ENCODE measurements at regions not wholly inside any gene's neighbourhood (a gene's known extent, or its start where the extent isn't known, plus 50 kb on each side); places are given as distances from the start of the nearest gene placed in this dataset.
"Not testable (repeated sequence)": the region's sequence is repeated elsewhere in the genome, so short reads cannot be mapped to it uniquely, and the experiment has no call there.

GRCh38 chr1:196115646-196116045 lies 492.6 kb downstream of the KCNT2 start:
- no peaks in the 10 kb centered on the region for H3K4me1 Mint-ChIP-seq (ENCODE audit: low read depth)
- DNase-seq (ENCODE audit: low spot score), result no peak
- H3K36me3 Mint-ChIP-seq (ENCODE audit: low read depth), result no peaks in the 10 kb centered on the region
- H3K4me3 Mint-ChIP-seq, result no peak overlapping the region
- no peaks in the 10 kb centered on the region for H3K9me3 Mint-ChIP-seq
- H3K27ac Mint-ChIP-seq, result no peak overlapping the region
- H3K27me3 Mint-ChIP-seq (ENCODE audit: low read depth), result no peaks in the 10 kb centered on the region

- no peak for DNase-seq (ENCODE audit: low spot score)
- Mint-ChIP-seq H3K27ac (no peak overlapping the region), H3K4me3 (no peak overlapping the region), H3K27me3 (ENCODE audit: low read depth) (no peaks in the 10 kb centered on the region), H3K4me1 (ENCODE audit: low read depth) (no peaks in the 10 kb centered on the region), H3K9me3 (peaks cover 5% of the 10 kb centered on the region), H3K36me3 (ENCODE audit: low read depth) (no peaks in the 10 kb centered on the region)
Measured at GRCh38 chr1:196114193-196114592, 494.0 kb downstream of the KCNT2 start.

- not testable (repeated sequence) for H3K27ac Mint-ChIP-seq; H3K4me1 Mint-ChIP-seq (ENCODE audit: low read depth); H3K36me3 Mint-ChIP-seq (ENCODE audit: low read depth); DNase-seq (ENCODE audit: low spot score); H3K4me3 Mint-ChIP-seq; H3K9me3 Mint-ChIP-seq; H3K27me3 Mint-ChIP-seq (ENCODE audit: low read depth)
Measured at GRCh38 chr1:196108990-196109389, 499.2 kb downstream of the KCNT2 start.

- DNase-seq (ENCODE audit: low spot score), result no peak
- no peak overlapping the region for H3K27ac Mint-ChIP-seq
- no peaks in the 10 kb centered on the region for H3K4me1 Mint-ChIP-seq (ENCODE audit: low read depth)
- H3K36me3 Mint-ChIP-seq (ENCODE audit: low read depth), result no peaks in the 10 kb centered on the region
- H3K4me3 Mint-ChIP-seq, result no peak overlapping the region
- H3K27me3 Mint-ChIP-seq (ENCODE audit: low read depth), result no peaks in the 10 kb centered on the region
- peaks cover 21% of the 10 kb centered on the region for H3K9me3 Mint-ChIP-seq
Measured at GRCh38 chr1:196105901-196106300, 502.3 kb downstream of the KCNT2 start.

GRCh38 chr1:196102826-196103225 lies 505.4 kb downstream of the KCNT2 start:
- peaks cover 19% of the 10 kb centered on the region for H3K9me3 Mint-ChIP-seq

GRCh38 chr1:196098000-196098399 lies 510.2 kb downstream of the KCNT2 start:
- no peaks in the 10 kb centered on the region for H3K36me3 Mint-ChIP-seq (ENCODE audit: low read depth)
- no peak for DNase-seq (ENCODE audit: low spot score)
- no peak overlapping the region for H3K27ac Mint-ChIP-seq
- H3K4me3 Mint-ChIP-seq, result no peak overlapping the region
- no peaks in the 10 kb centered on the region for H3K27me3 Mint-ChIP-seq (ENCODE audit: low read depth)
- peaks cover 10% of the 10 kb centered on the region for H3K9me3 Mint-ChIP-seq
- H3K4me1 Mint-ChIP-seq (ENCODE audit: low read depth), result no peaks in the 10 kb centered on the region

More at GRCh38 chr1:196102826-196103225, 505.4 kb downstream of the KCNT2 start:
- no peak overlapping the region for H3K27ac Mint-ChIP-seq
- no peak overlapping the region for H3K4me3 Mint-ChIP-seq
- no peaks in the 10 kb centered on the region for H3K36me3 Mint-ChIP-seq (ENCODE audit: low read depth)
- H3K27me3 Mint-ChIP-seq (ENCODE audit: low read depth), result no peaks in the 10 kb centered on the region
- DNase-seq (ENCODE audit: low spot score), result no peak
- H3K4me1 Mint-ChIP-seq (ENCODE audit: low read depth), result no peaks in the 10 kb centered on the region

- no peak overlapping the region for H3K4me3 Mint-ChIP-seq
- no peaks in the 10 kb centered on the region for H3K9me3 Mint-ChIP-seq
- H3K36me3 Mint-ChIP-seq (ENCODE audit: low read depth), result no peaks in the 10 kb centered on the region
- H3K27ac Mint-ChIP-seq, result no peak overlapping the region
- no peaks in the 10 kb centered on the region for H3K27me3 Mint-ChIP-seq (ENCODE audit: low read depth)
- no peak for DNase-seq (ENCODE audit: low spot score)
- H3K4me1 Mint-ChIP-seq (ENCODE audit: low read depth), result no peaks in the 10 kb centered on the region
Measured at GRCh38 chr1:196094821-196095220, 513.4 kb downstream of the KCNT2 start.

- Mint-ChIP-seq H3K9me3 (no peaks in the 10 kb centered on the region), H3K36me3 (ENCODE audit: low read depth) (no peaks in the 10 kb centered on the region), H3K27ac (no peak overlapping the region), H3K4me3 (no peak overlapping the region), H3K27me3 (ENCODE audit: low read depth) (no peaks in the 10 kb centered on the region), H3K4me1 (ENCODE audit: low read depth) (no peaks in the 10 kb centered on the region)
- DNase-seq (ENCODE audit: low spot score), result no peak
Measured at GRCh38 chr1:196091397-196092135, 516.7 kb downstream of the KCNT2 start.

- Mint-ChIP-seq H3K36me3 (ENCODE audit: low read depth) (no peaks in the 10 kb centered on the region), H3K27me3 (ENCODE audit: low read depth) (no peaks in the 10 kb centered on the region), H3K27ac (no peak overlapping the region), H3K9me3 (no peaks in the 10 kb centered on the region), H3K4me1 (ENCODE audit: low read depth) (no peaks in the 10 kb centered on the region), H3K4me3 (no peak overlapping the region)
- no peak for DNase-seq (ENCODE audit: low spot score)
Measured at GRCh38 chr1:196090226-196090625, 518.0 kb downstream of the KCNT2 start.

- H3K4me3 Mint-ChIP-seq, result no peak overlapping the region
- H3K27ac Mint-ChIP-seq, result no peak overlapping the region
- no peak for DNase-seq (ENCODE audit: low spot score)
- no peaks in the 10 kb centered on the region for H3K9me3 Mint-ChIP-seq
- H3K27me3 Mint-ChIP-seq (ENCODE audit: low read depth), result no peaks in the 10 kb centered on the region
- no peaks in the 10 kb centered on the region for H3K4me1 Mint-ChIP-seq (ENCODE audit: low read depth)
- H3K36me3 Mint-ChIP-seq (ENCODE audit: low read depth), result no peaks in the 10 kb centered on the region
Measured at GRCh38 chr1:196088541-196088940, 519.7 kb downstream of the KCNT2 start.

- Mint-ChIP-seq H3K27me3 (ENCODE audit: low read depth) (no peaks in the 10 kb centered on the region), H3K36me3 (ENCODE audit: low read depth) (no peaks in the 10 kb centered on the region), H3K4me1 (ENCODE audit: low read depth) (no peaks in the 10 kb centered on the region), H3K4me3 (no peak overlapping the region), H3K9me3 (no peaks in the 10 kb centered on the region), H3K27ac (no peak overlapping the region)
- DNase-seq (ENCODE audit: low spot score), result no peak
Measured at GRCh38 chr1:196078691-196079090, 529.5 kb downstream of the KCNT2 start.

- Mint-ChIP-seq H3K9me3 (no peaks in the 10 kb centered on the region), H3K27ac (no peak overlapping the region), H3K36me3 (ENCODE audit: low read depth) (no peaks in the 10 kb centered on the region), H3K27me3 (ENCODE audit: low read depth) (no peaks in the 10 kb centered on the region), H3K4me1 (ENCODE audit: low read depth) (no peaks in the 10 kb centered on the region), H3K4me3 (no peak overlapping the region)
- no peak for DNase-seq (ENCODE audit: low spot score)
Measured at GRCh38 chr1:196075621-196076020, 532.6 kb downstream of the KCNT2 start.

GRCh38 chr1:196074182-196074581 lies 534.1 kb downstream of the KCNT2 start:
- Mint-ChIP-seq H3K36me3 (ENCODE audit: low read depth) (no peaks in the 10 kb centered on the region), H3K9me3 (no peaks in the 10 kb centered on the region), H3K4me3 (no peak overlapping the region), H3K27me3 (ENCODE audit: low read depth) (no peaks in the 10 kb centered on the region), H3K27ac (no peak overlapping the region), H3K4me1 (ENCODE audit: low read depth) (no peaks in the 10 kb centered on the region)
- DNase-seq (ENCODE audit: low spot score), result no peak

GRCh38 chr1:196071447-196071846 lies 536.8 kb downstream of the KCNT2 start:
- no peaks in the 10 kb centered on the region for H3K36me3 Mint-ChIP-seq (ENCODE audit: low read depth)
- no peak overlapping the region for H3K4me3 Mint-ChIP-seq
- no peaks in the 10 kb centered on the region for H3K27me3 Mint-ChIP-seq (ENCODE audit: low read depth)
- H3K9me3 Mint-ChIP-seq, result no peaks in the 10 kb centered on the region
- H3K4me1 Mint-ChIP-seq (ENCODE audit: low read depth), result no peaks in the 10 kb centered on the region
- H3K27ac Mint-ChIP-seq, result no peak overlapping the region
- no peak for DNase-seq (ENCODE audit: low spot score)

- Mint-ChIP-seq H3K9me3 (no peaks in the 10 kb centered on the region), H3K36me3 (ENCODE audit: low read depth) (no peaks in the 10 kb centered on the region), H3K4me1 (ENCODE audit: low read depth) (no peaks in the 10 kb centered on the region), H3K4me3 (no peak overlapping the region), H3K27me3 (ENCODE audit: low read depth) (no peaks in the 10 kb centered on the region), H3K27ac (no peak overlapping the region)
- no peak for DNase-seq (ENCODE audit: low spot score)
Measured at GRCh38 chr1:196070940-196071339, 537.3 kb downstream of the KCNT2 start.
